IPS-20b (cell line): ENCODE measurements at regions not wholly inside any gene's neighbourhood (a gene's known extent, or its start where the extent isn't known, plus 50 kb on each side); places are given as distances from the start of the nearest gene placed in this dataset.

ENCODE experiments used
- H3K27ac ChIP-seq: one replicate; pipeline ENCODE4 v1.5.1; 2013; ENCODE audit warnings: low read length
- H3K27me3 ChIP-seq: 2 replicates; pipeline ENCODE4 v1.6.1; 2013; ENCODE audit warnings: mild to moderate bottlenecking, low read length, inconsistent platforms; ENCODE audit not compliant: insufficient read depth
- H3K36me3 ChIP-seq: 2 replicates; pipeline ENCODE4 v1.6.1; 2013; ENCODE audit warnings: low read depth, mild to moderate bottlenecking, inconsistent platforms, low read length, moderate library complexity; ENCODE audit not compliant: insufficient read depth
- H3K4me1 ChIP-seq: 2 replicates; pipeline ENCODE4 v1.6.1; 2013; ENCODE audit warnings: mild to moderate bottlenecking, control low read depth, inconsistent platforms, low read length, moderate library complexity; ENCODE audit not compliant: insufficient read depth
- H3K4me3 ChIP-seq: 2 replicates; pipeline ENCODE4 v1.5.1; 2013; ENCODE audit warnings: mild to moderate bottlenecking, low read length, inconsistent platforms
- H3K9ac ChIP-seq: 2 replicates; pipeline ENCODE4 v1.6.1; 2013; ENCODE audit warnings: low read depth, mild to moderate bottlenecking, inconsistent platforms, low read length, moderate library complexity
- H3K9me3 ChIP-seq: 2 replicates; pipeline ENCODE4 v1.6.1; 2013; ENCODE audit warnings: mild to moderate bottlenecking, low read depth, low read length, inconsistent platforms; ENCODE audit not compliant: insufficient read depth

GRCh38 chr1:88461007-88461406 lies 223.1 kb upstream of the PKN2 start:
- H3K9ac ChIP-seq, result no peak overlapping the region
- H3K4me1 ChIP-seq, result no peaks in the 10 kb centered on the region; the same call in 1 of the 2 replicates
- H3K27ac ChIP-seq, result no peak overlapping the region
- H3K9me3 ChIP-seq, result no peaks in the 10 kb centered on the region
- no peak overlapping the region for H3K4me3 ChIP-seq
- peaks cover 19% of the 10 kb centered on the region for H3K27me3 ChIP-seq
- H3K36me3 ChIP-seq, result no peaks in the 10 kb centered on the region

GRCh38 chr1:88462096-88462487 lies 222.0 kb upstream of the PKN2 start:
- Histone ChIP-seq H3K27me3 (peaks cover 19% of the 10 kb centered on the region), H3K4me1 (no peaks in the 10 kb centered on the region), H3K27ac (no peak overlapping the region), H3K9ac (peak overlapping the region; percentile 37; the same call in 1 of the 2 replicates), H3K9me3 (no peaks in the 10 kb centered on the region), H3K36me3 (no peaks in the 10 kb centered on the region), H3K4me3 (peak overlapping the region; percentile 74)

DNA sequence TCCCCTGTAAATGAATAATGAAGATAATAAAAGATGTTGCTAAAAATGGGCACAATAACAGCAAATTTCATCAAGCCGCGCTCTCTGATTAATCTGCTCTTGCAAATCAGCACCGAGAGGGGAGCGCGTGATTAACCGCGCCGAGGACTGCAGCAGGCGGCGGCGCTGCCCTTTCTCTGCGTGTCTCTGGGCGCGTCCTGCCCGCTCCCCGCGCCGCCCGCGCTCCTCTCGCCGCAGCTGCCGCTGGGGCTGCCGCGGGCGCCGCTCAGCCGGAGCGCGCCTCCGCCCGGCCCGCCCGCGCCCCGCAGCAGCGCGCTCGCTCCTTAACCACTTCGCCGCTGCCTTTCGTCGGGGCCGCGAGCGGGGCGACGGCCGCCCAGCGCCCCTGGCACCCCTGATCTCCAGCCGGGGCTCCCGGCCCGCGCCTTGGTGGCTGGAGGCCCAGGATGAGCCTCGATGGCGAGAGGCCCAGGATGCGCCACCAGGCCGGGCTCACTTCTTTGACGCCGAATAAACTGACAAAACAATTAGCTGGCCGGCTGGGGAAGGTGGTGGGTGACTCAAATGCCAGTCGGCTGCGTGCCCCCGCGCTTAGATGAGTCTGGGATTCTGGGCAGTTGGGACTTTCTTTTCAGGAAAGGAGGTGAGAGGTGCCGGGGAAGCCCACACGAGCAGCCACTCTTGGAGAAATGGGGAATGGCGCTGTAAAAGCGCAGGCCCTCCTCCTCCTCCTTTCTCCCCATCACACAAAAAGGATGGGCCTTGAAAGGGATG lies 221.4 kb upstream of the PKN2 start:
- Histone ChIP-seq H3K9ac (peak overlapping the region; percentile 66), H3K4me1 (no peaks in the 10 kb centered on the region), H3K27me3 (peaks cover 19% of the 10 kb centered on the region), H3K36me3 (no peaks in the 10 kb centered on the region), H3K27ac (no peak overlapping the region), H3K4me3 (peak overlapping the region; percentile 74), H3K9me3 (no peaks in the 10 kb centered on the region)

DNA sequence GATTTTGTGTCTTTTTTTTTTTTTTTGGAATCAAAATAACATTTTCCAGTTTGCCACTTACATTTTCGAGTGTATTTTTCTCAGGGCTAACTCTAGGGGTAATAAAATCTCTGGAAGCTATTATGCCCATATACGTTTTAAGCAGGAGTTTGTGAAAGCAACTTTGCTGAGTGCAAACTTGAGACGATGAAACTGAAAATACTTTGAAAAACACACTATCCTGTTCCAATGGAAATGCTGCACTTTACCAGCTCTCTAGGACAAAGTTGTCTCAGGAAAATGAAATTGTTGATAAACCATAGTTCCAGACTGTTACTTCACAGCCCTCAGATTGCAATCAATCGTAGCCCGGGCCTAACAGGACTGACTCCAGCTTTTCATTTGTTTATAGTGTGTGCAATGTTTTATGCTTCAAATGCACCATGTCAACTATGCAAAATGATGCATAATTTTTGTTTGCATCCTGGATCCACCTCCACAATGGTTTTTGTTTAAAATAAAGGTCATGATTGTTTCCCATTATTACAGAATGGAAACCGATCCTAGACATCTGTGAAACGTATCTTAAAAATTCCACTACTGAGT lies 220.6 kb upstream of the PKN2 start:
- Histone ChIP-seq H3K27ac (no peak overlapping the region), H3K27me3 (peaks cover 19% of the 10 kb centered on the region), H3K36me3 (no peaks in the 10 kb centered on the region), H3K9ac (no peak overlapping the region), H3K4me3 (peak overlapping the region; percentile 74; the same call in 1 of the 2 replicates), H3K9me3 (no peaks in the 10 kb centered on the region), H3K4me1 (no peaks in the 10 kb centered on the region)

GRCh38 chr1:88466011-88466410 lies 218.1 kb upstream of the PKN2 start:
- H3K27me3 ChIP-seq, result peaks cover 19% of the 10 kb centered on the region
- H3K9ac ChIP-seq, result no peak overlapping the region
- no peak overlapping the region for H3K27ac ChIP-seq
- H3K4me1 ChIP-seq, result peaks cover 6% of the 10 kb centered on the region; the same call in 1 of the 2 replicates
- no peaks in the 10 kb centered on the region for H3K9me3 ChIP-seq
- H3K4me3 ChIP-seq, result no peak overlapping the region
- H3K36me3 ChIP-seq, result no peaks in the 10 kb centered on the region

DNA sequence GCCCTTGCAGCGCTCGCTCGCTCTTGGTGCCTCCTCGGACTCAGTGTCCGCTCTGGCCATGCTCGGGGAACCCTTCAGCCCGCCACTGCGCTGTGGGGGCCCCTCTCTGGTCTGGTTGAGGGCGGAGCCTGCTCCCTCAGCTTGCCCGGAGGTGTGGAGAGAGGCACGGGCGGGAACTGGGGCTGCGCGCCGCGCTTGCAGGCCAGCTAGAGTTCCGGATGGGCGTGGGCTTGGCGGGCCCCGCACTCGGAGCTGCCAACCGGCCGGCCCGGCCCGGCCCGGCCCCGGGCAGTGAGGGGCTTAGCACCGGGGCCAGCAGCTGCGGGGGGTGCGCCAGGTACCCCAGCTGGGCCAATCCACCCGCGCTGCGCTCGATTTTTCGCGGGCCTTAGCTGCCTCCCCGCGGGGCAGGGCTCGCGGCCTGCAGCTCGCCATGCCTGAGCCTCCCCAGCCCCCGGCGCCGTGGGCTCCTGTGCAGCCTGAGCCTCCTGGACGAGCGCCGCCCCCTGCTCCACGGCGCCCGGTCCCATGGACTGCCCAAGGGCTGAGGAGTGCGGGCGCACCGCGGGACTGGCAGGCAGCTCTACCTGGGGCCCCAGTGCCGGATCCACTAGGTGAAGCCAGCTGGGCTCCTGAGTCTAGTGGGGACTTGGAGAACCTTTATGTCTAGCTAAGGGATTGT lies 217.0 kb upstream of the PKN2 start:
- Histone ChIP-seq H3K36me3 (no peaks in the 10 kb centered on the region), H3K27me3 (peaks cover 13% of the 10 kb centered on the region), H3K9me3 (no peaks in the 10 kb centered on the region), H3K9ac (no peak overlapping the region), H3K4me3 (no peak overlapping the region), H3K27ac (no peak overlapping the region), H3K4me1 (peaks cover 6% of the 10 kb centered on the region; the same call in 1 of the 2 replicates)

GRCh38 chr1:88472298-88472697 lies 211.8 kb upstream of the PKN2 start:
- H3K4me1 ChIP-seq, result peaks cover 6% of the 10 kb centered on the region; the same call in 1 of the 2 replicates
- H3K27ac ChIP-seq, result no peak overlapping the region
- no peaks in the 10 kb centered on the region for H3K36me3 ChIP-seq
- no peak overlapping the region for H3K9ac ChIP-seq
- no peaks in the 10 kb centered on the region for H3K27me3 ChIP-seq
- H3K9me3 ChIP-seq, result no peaks in the 10 kb centered on the region
- no peak overlapping the region for H3K4me3 ChIP-seq

GRCh38 chr1:88472714-88473113 lies 211.4 kb upstream of the PKN2 start:
- Histone ChIP-seq H3K36me3 (no peaks in the 10 kb centered on the region), H3K9ac (no peak overlapping the region)

GRCh38 chr1:88474555-88475304 lies 209.3 kb upstream of the PKN2 start:
- Histone ChIP-seq H3K4me3 (no peak overlapping the region), H3K4me1 (no peaks in the 10 kb centered on the region), H3K27ac (no peak overlapping the region), H3K9ac (no peak overlapping the region), H3K36me3 (no peaks in the 10 kb centered on the region), H3K9me3 (no peaks in the 10 kb centered on the region), H3K27me3 (no peaks in the 10 kb centered on the region)

More at GRCh38 chr1:88472714-88473113, 211.4 kb upstream of the PKN2 start:
- Histone ChIP-seq H3K27ac (no peak overlapping the region), H3K9me3 (no peaks in the 10 kb centered on the region), H3K4me1 (peaks cover 6% of the 10 kb centered on the region; the same call in 1 of the 2 replicates), H3K27me3 (no peaks in the 10 kb centered on the region), H3K4me3 (no peak overlapping the region)

- Histone ChIP-seq H3K4me3 (no peak overlapping the region), H3K4me1 (no peaks in the 10 kb centered on the region), H3K36me3 (no peaks in the 10 kb centered on the region), H3K9me3 (no peaks in the 10 kb centered on the region), H3K27me3 (no peaks in the 10 kb centered on the region), H3K9ac (no peak overlapping the region), H3K27ac (no peak overlapping the region)
These were observed 199.2 kb upstream of the PKN2 start for GRCh38 chr1:88484881-88485280.

- Histone ChIP-seq H3K36me3 (no peaks in the 10 kb centered on the region), H3K9me3 (no peaks in the 10 kb centered on the region), H3K9ac (no peak overlapping the region), H3K27ac (no peak overlapping the region), H3K4me1 (no peaks in the 10 kb centered on the region), H3K27me3 (no peaks in the 10 kb centered on the region), H3K4me3 (no peak overlapping the region)
These were observed 195.8 kb upstream of the PKN2 start for GRCh38 chr1:88488237-88488636.
